IMR-90 (cell line): ENCODE measurements at regions not wholly inside any gene's neighbourhood (a gene's known extent, or its start where the extent isn't known, plus 50 kb on each side); places are given as distances from the start of the nearest gene placed in this dataset.

ENCODE experiments used
- ATAC-seq: fragments of 200-7000 bp; cut with Tn5 transposase; 2 replicates; pipeline ENCODE4 v1.9.1; 2020; ENCODE audit warnings: low read depth, mild to moderate bottlenecking, moderate library complexity
- BruUV-seq: library from RNA; stranded (reverse); fragments of 400-500 nt; replicated peaks from 2 replicates; lab custom pipeline; 2021; lab: Mats Ljungman, UMichigan
- CTCF ChIA-PET: fragments of 300-600 bp; formaldehyde crosslinking; extraction: SDS; loops from one replicate; lab custom pipeline; 2021; ENCODE audit warnings: antibody characterized with exemption; lab: Yijun Ruan, JAX
- POLR2A ChIA-PET: fragments of 300-600 bp; sonication (Branson Sonifier 250); formaldehyde crosslinking; loops from one replicate; lab custom pipeline; 2022; ENCODE audit warnings: antibody characterized with exemption; ENCODE audit not compliant: unreplicated experiment; lab: Charles Lee
- DNase-seq: peaks from one replicate; pipeline ENCODE4 v3.0.0; 2013
- H2AFZ ChIP-seq: replicated peaks from 2 replicates; pipeline ENCODE3; 2013; ENCODE audit warnings: low read length, mild to moderate bottlenecking; ENCODE audit not compliant: poor library complexity
- H2AK5ac ChIP-seq: 2 replicates; pipeline ENCODE4 v1.6.1; 2013; ENCODE audit warnings: low read depth, low read length, inconsistent platforms
- H2AK9ac ChIP-seq: replicated peaks from 2 replicates; pipeline ENCODE3; 2013; ENCODE audit warnings: mild to moderate bottlenecking, low read depth, low read length, moderate library complexity; ENCODE audit not compliant: poor library complexity
- H2BK120ac ChIP-seq: 2 replicates; pipeline ENCODE4 v1.6.1; 2013; ENCODE audit warnings: low read depth, low read length, inconsistent platforms
- H2BK15ac ChIP-seq: 3 replicates; pipeline ENCODE4 v1.6.1; 2013; ENCODE audit warnings: low read depth, low read length, inconsistent platforms
- H2BK20ac ChIP-seq: 2 replicates; pipeline ENCODE4 v1.6.1; 2013; ENCODE audit warnings: low read depth, mild to moderate bottlenecking, inconsistent platforms, low read length, moderate library complexity
- H2BK5ac ChIP-seq: 2 replicates; pipeline ENCODE4 v1.6.1; 2013; ENCODE audit warnings: mild to moderate bottlenecking, low read depth, low read length, inconsistent platforms; ENCODE audit not compliant: poor library complexity, severe bottlenecking
- H3K14ac ChIP-seq: replicated peaks from 2 replicates; pipeline ENCODE4 v1.6.1; 2013; ENCODE audit warnings: low read depth, low read length, inconsistent platforms
- H3K18ac ChIP-seq: 2 replicates; pipeline ENCODE4 v1.6.1; 2013; ENCODE audit warnings: low read depth, low read length, control low read depth
- H3K23ac ChIP-seq: 2 replicates; pipeline ENCODE4 v1.6.1; 2013; ENCODE audit warnings: low read depth, low read length, inconsistent platforms
- H3K27ac ChIP-seq: 2 replicates; pipeline ENCODE4 v1.5.1; 2013; ENCODE audit warnings: mild to moderate bottlenecking, control low read depth, low read length; ENCODE audit not compliant: insufficient read depth
- H3K27me3 ChIP-seq: 2 replicates; pipeline ENCODE4 v1.6.1; 2013; ENCODE audit warnings: low read length; ENCODE audit not compliant: control insufficient read depth, insufficient read depth
- H3K36me3 ChIP-seq: 2 replicates; pipeline ENCODE4 v1.6.1; 2013; ENCODE audit warnings: low read length, mixed read lengths; ENCODE audit not compliant: control insufficient read depth, insufficient read depth
- H3K4ac ChIP-seq: 2 replicates; pipeline ENCODE4 v1.6.1; 2013; ENCODE audit warnings: low read depth, low read length, inconsistent platforms
- H3K4me1 ChIP-seq: 2 replicates; pipeline ENCODE4 v1.6.1; 2013; ENCODE audit warnings: low read length, mixed read lengths; ENCODE audit not compliant: control insufficient read depth, insufficient read depth
- H3K4me2 ChIP-seq: 2 replicates; pipeline ENCODE4 v1.6.1; 2013; ENCODE audit warnings: low read depth, mild to moderate bottlenecking, control low read depth, low read length, moderate library complexity
- H3K4me3 ChIP-seq: 2 replicates; pipeline ENCODE4 v1.5.1; 2013; ENCODE audit warnings: low read depth, mild to moderate bottlenecking, control low read depth, low read length, moderate library complexity; ENCODE audit not compliant: insufficient read depth
- H3K56ac ChIP-seq: 2 replicates; pipeline ENCODE4 v1.6.1; 2013; ENCODE audit warnings: low read length, inconsistent platforms; ENCODE audit not compliant: insufficient read depth; ENCODE audit errors: extremely low read depth
- H3K79me1 ChIP-seq, 2 experiments: 2 replicates each; pipeline ENCODE4 v1.6.1; 2013; ENCODE audit warnings: low read length in 2 of 2, inconsistent platforms in 1 of 2, low read depth in 1 of 2
- H3K9ac ChIP-seq: 2 replicates; pipeline ENCODE4 v1.6.1; 2013; ENCODE audit warnings: low read depth, low read length, control low read depth
- H3K9me1 ChIP-seq: 2 replicates; pipeline ENCODE4 v1.6.1; 2013; ENCODE audit warnings: low read length, inconsistent platforms; ENCODE audit not compliant: insufficient read depth
- H3K9me3 ChIP-seq: 2 replicates; pipeline ENCODE4 v1.6.1; 2013; ENCODE audit warnings: low read length; ENCODE audit not compliant: control insufficient read depth, insufficient read depth
- H4K20me1 ChIP-seq: 2 replicates; pipeline ENCODE4 v1.6.1; 2013; ENCODE audit warnings: low read length, inconsistent platforms; ENCODE audit not compliant: insufficient read depth
- H4K5ac ChIP-seq: 2 replicates; pipeline ENCODE4 v1.6.1; 2013; ENCODE audit warnings: mild to moderate bottlenecking, low read depth, low read length, control low read depth
- H4K8ac ChIP-seq, 2 experiments: 2 replicates each; pipeline ENCODE4 v1.6.1; 2013; ENCODE audit warnings: low read depth in 2 of 2, low read length in 2 of 2, control low read depth in 1 of 2, inconsistent platforms in 1 of 2
- H4K91ac ChIP-seq: 2 replicates; pipeline ENCODE4 v1.6.1; 2013; ENCODE audit warnings: low read depth, low read length, inconsistent platforms; ENCODE audit not compliant: insufficient read depth
- BHLHE40 ChIP-seq: fragments of 150-350 bp; IDR thresholded peaks from 2 replicates; pipeline ENCODE4 v1.6.1; 2016; ENCODE audit warnings: mild to moderate bottlenecking, low read depth, low read length
- CEBPB ChIP-seq: IDR thresholded peaks from 2 replicates; pipeline ENCODE4 v1.6.1; 2012; ENCODE audit warnings: low read depth, low read length, improper control_type of control experiment
- CHD1 ChIP-seq: IDR thresholded peaks from 2 replicates; pipeline ENCODE4 v1.6.1; 2012; ENCODE audit warnings: low read depth, low read length, improper control_type of control experiment
- FOS ChIP-seq: fragments of 150-350 bp; IDR thresholded peaks from 2 replicates; pipeline ENCODE4 v1.6.1; 2016; ENCODE audit warnings: low read depth, low read length
- MAFK ChIP-seq: IDR thresholded peaks from 2 replicates; pipeline ENCODE4 v1.6.1; 2012; ENCODE audit warnings: low read depth, low read length, improper control_type of control experiment
- MAZ ChIP-seq: IDR thresholded peaks from 2 replicates; pipeline ENCODE4 v1.6.1; 2012; ENCODE audit warnings: low read depth, mild to moderate bottlenecking, low read length, improper control_type of control experiment, moderate library complexity, borderline replicate concordance
- MXI1 ChIP-seq: IDR thresholded peaks from 2 replicates; pipeline ENCODE4 v1.6.1; 2012; ENCODE audit warnings: low read depth, mild to moderate bottlenecking, low read length, moderate library complexity, borderline replicate concordance
- NFE2L2 ChIP-seq: fragments of 150-350 bp; IDR thresholded peaks from 2 replicates; pipeline ENCODE4 v1.6.1; 2016; ENCODE audit warnings: low read depth, mild to moderate bottlenecking, low read length
- POLR2A ChIP-seq: IDR thresholded peaks from 2 replicates; pipeline ENCODE4 v1.6.1; 2012; ENCODE audit warnings: mild to moderate bottlenecking, low read depth, low read length
- RAD21 ChIP-seq: IDR thresholded peaks from 2 replicates; pipeline ENCODE4 v1.6.1; 2012; ENCODE audit warnings: low read length, improper control_type of control experiment
- RCOR1 ChIP-seq: IDR thresholded peaks from 2 replicates; pipeline ENCODE4 v1.6.1; 2012; ENCODE audit warnings: mild to moderate bottlenecking, low read length, improper control_type of control experiment; ENCODE audit not compliant: insufficient replicate concordance
- RFX5 ChIP-seq: IDR thresholded peaks from 2 replicates; pipeline ENCODE4 v1.8.0; 2012; ENCODE audit warnings: low read depth, mild to moderate bottlenecking, low read length, moderate library complexity
- SMC3 ChIP-seq: fragments of 150-350 bp; IDR thresholded peaks from 2 replicates; pipeline ENCODE4 v1.6.1; 2016; ENCODE audit warnings: low read depth, mild to moderate bottlenecking, antibody characterized with exemption, low read length, moderate library complexity
- WGBS, 2 experiments: methylation state at CpG; one replicate each; pipeline versions ENCODE4 v1.1.5 to v1.1.7; 2013; ENCODE audit warnings: missing lambda C conversion rate in 2 of 2; ENCODE audit not compliant: insufficient read length in 1 of 2; ENCODE audit errors: extremely low coverage in 2 of 2; 5-methylcytosine and 5-hydroxymethylcytosine counted together
- dilution Hi-C: fragments of 300-500 bp; cut with HindIII; formaldehyde crosslinking; loops from one replicate; pipeline ENCODE4 v1.14.3; 2018; ENCODE audit warnings: low sequenced_read_pairs; ENCODE audit not compliant: unreplicated experiment
- in situ Hi-C: fragments of 300-500 bp; cut with MboI; formaldehyde crosslinking; loops from 3 replicates; pipeline ENCODE4 v1.14.3; 2019; ENCODE audit warnings: low sequenced_read_pairs, inconsistent platforms, mixed read lengths
- intact Hi-C: fragments of 100-400 bp; cut with micrococcal nuclease; formaldehyde crosslinking; loops from 2 replicates; pipeline ENCODE4 v1.10.0; 2022
- TF ChIP-seq, protein P1 (sequence below): conservative IDR thresholded peaks from 2 replicates; pipeline ENCODE4 v1.5.1; 2012; ENCODE audit warnings: mild to moderate bottlenecking, low read depth, low read length, improper control_type of control experiment
- TF ChIP-seq, protein P2 (sequence below): fragments of 150-350 bp; IDR thresholded peaks from 2 replicates; pipeline ENCODE4 v1.6.1; 2016; ENCODE audit warnings: low read depth, mild to moderate bottlenecking, low read length, moderate library complexity, borderline replicate concordance
- TF ChIP-seq, protein P3 (sequence below): fragments of 150-350 bp; IDR thresholded peaks from 2 replicates; pipeline ENCODE4 v1.6.1; 2017; ENCODE audit warnings: mild to moderate bottlenecking, antibody characterized with exemption, low read length, low read depth

GRCh38 chr11:24108609-24109008 is 388.2 kb upstream of the LUZP2 start:
- Histone ChIP-seq H3K18ac (no peak overlapping the region), H2BK120ac (no peak overlapping the region), H3K9me1 (no peaks in the 10 kb centered on the region), H4K91ac (no peak overlapping the region), H4K5ac (no peak overlapping the region), H2BK15ac (no peak overlapping the region), H3K9me3 (peaks cover 10% of the 10 kb centered on the region), H3K4me3 (no peak overlapping the region), H3K56ac (no peak overlapping the region), H3K14ac (no peak overlapping the region), H3K9ac (no peak overlapping the region), H2AK9ac (no peak overlapping the region), H3K27me3 (no peaks in the 10 kb centered on the region), H2AFZ (no peak overlapping the region), H4K8ac (no peak overlapping the region), H3K27ac (no peak overlapping the region), H4K20me1 (no peaks in the 10 kb centered on the region), H3K79me1 (no peaks in the 10 kb centered on the region), H3K36me3 (no peaks in the 10 kb centered on the region), H3K4me1 (no peaks in the 10 kb centered on the region), H3K4me2 (no peak overlapping the region), H2AK5ac (no peak overlapping the region), H3K23ac (no peak overlapping the region), H3K4ac (no peak overlapping the region), H2BK20ac (no peak overlapping the region), H2BK5ac (no peak overlapping the region)
- TF ChIP-seq MAFK, result no peak
- TF ChIP-seq, protein P1, sequence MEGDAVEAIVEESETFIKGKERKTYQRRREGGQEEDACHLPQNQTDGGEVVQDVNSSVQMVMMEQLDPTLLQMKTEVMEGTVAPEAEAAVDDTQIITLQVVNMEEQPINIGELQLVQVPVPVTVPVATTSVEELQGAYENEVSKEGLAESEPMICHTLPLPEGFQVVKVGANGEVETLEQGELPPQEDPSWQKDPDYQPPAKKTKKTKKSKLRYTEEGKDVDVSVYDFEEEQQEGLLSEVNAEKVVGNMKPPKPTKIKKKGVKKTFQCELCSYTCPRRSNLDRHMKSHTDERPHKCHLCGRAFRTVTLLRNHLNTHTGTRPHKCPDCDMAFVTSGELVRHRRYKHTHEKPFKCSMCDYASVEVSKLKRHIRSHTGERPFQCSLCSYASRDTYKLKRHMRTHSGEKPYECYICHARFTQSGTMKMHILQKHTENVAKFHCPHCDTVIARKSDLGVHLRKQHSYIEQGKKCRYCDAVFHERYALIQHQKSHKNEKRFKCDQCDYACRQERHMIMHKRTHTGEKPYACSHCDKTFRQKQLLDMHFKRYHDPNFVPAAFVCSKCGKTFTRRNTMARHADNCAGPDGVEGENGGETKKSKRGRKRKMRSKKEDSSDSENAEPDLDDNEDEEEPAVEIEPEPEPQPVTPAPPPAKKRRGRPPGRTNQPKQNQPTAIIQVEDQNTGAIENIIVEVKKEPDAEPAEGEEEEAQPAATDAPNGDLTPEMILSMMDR, result no peak
- TF ChIP-seq, protein P2, sequence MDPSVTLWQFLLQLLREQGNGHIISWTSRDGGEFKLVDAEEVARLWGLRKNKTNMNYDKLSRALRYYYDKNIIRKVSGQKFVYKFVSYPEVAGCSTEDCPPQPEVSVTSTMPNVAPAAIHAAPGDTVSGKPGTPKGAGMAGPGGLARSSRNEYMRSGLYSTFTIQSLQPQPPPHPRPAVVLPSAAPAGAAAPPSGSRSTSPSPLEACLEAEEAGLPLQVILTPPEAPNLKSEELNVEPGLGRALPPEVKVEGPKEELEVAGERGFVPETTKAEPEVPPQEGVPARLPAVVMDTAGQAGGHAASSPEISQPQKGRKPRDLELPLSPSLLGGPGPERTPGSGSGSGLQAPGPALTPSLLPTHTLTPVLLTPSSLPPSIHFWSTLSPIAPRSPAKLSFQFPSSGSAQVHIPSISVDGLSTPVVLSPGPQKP, result no peak
- TF ChIP-seq RAD21, result no peak
- TF ChIP-seq CHD1, result no peak
- TF ChIP-seq SMC3, result no peak
- TF ChIP-seq RCOR1, result no peak
- no peak for TF ChIP-seq NFE2L2
- TF ChIP-seq RFX5, result no peak
- TF ChIP-seq FOS, result no peak
- TF ChIP-seq MXI1, result no peak
- TF ChIP-seq POLR2A, result no peak
- no peak for TF ChIP-seq CEBPB
- TF ChIP-seq, protein P3, sequence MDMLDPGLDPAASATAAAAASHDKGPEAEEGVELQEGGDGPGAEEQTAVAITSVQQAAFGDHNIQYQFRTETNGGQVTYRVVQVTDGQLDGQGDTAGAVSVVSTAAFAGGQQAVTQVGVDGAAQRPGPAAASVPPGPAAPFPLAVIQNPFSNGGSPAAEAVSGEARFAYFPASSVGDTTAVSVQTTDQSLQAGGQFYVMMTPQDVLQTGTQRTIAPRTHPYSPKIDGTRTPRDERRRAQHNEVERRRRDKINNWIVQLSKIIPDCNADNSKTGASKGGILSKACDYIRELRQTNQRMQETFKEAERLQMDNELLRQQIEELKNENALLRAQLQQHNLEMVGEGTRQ, result no peak
- TF ChIP-seq BHLHE40, result no peak
- TF ChIP-seq MAZ, result no peak
- CTCF ChIA-PET, result no interaction called here
- POLR2A ChIA-PET, result no interaction called here
- in situ Hi-C loops, result no loop called here
- intact Hi-C loops, result no loop called here
- BruUV-seq, result no TSS peak
- no peak for DNase-seq
- ATAC-seq, result no peak
- dilution Hi-C loops, result no loop called here
- no CpG with 5 or more reads among the region's 3 CpGs for WGBS, 2 experiments
